NCI-H774 (cell line): ENCODE measurements at regions not wholly inside any gene's neighbourhood (a gene's known extent, or its start where the extent isn't known, plus 50 kb on each side); places are given as distances from the start of the nearest gene placed in this dataset.

ENCODE experiments used
- DNase-seq: peaks from one replicate; lab custom pipeline; 2025; lab: John Stamatoyannopoulos, UW

GRCh38 chr2:19138264-19138825 lies 220.1 kb downstream of the OSR1 start:
- no peak for DNase-seq

- no peak for DNase-seq
These were observed 221.0 kb downstream of the OSR1 start for GRCh38 chr2:19137433-19137832.

GRCh38 chr2:19132967-19133366 lies 225.5 kb downstream of the OSR1 start:
- no peak for DNase-seq

GRCh38 chr2:19131871-19132270 lies 226.6 kb downstream of the OSR1 start:
- DNase-seq: no peak

GRCh38 chr2:19128148-19128547 lies 230.3 kb downstream of the OSR1 start:
- no peak for DNase-seq

- no peak for DNase-seq
These were observed 230.8 kb downstream of the OSR1 start for GRCh38 chr2:19127616-19128015.

- no peak for DNase-seq
These were observed 232.3 kb downstream of the OSR1 start for GRCh38 chr2:19125901-19126680.

GRCh38 chr2:19124135-19124534 lies 234.3 kb downstream of the OSR1 start:
- DNase-seq: no peak

- DNase-seq: no peak
These were observed 234.9 kb downstream of the OSR1 start for GRCh38 chr2:19123556-19123955.

- no peak for DNase-seq
These were observed 236.2 kb downstream of the OSR1 start for GRCh38 chr2:19122220-19122619.

- no peak for DNase-seq
These were observed 237.3 kb downstream of the OSR1 start for GRCh38 chr2:19120941-19121750.

- no peak for DNase-seq
These were observed 238.2 kb downstream of the OSR1 start for GRCh38 chr2:19120181-19120580.

GRCh38 chr2:19119326-19120001 lies 239.0 kb downstream of the OSR1 start:
- no peak for DNase-seq

- no peak for DNase-seq
These were observed 241.5 kb downstream of the OSR1 start for GRCh38 chr2:19116918-19117317.

GRCh38 chr2:19114754-19115231 lies 243.6 kb downstream of the OSR1 start:
- DNase-seq: no peak

GRCh38 chr2:19114126-19114525 lies 244.3 kb downstream of the OSR1 start:
- no peak for DNase-seq

GRCh38 chr2:19111354-19111753 lies 247.1 kb downstream of the OSR1 start:
- DNase-seq: no peak

- no peak for DNase-seq
These were observed 248.9 kb downstream of the OSR1 start for GRCh38 chr2:19109518-19109917.

GRCh38 chr2:19106376-19106775 lies 252.0 kb downstream of the OSR1 start:
- no peak for DNase-seq

- DNase-seq: no peak
These were observed 253.9 kb downstream of the OSR1 start for GRCh38 chr2:19104503-19104902.

GRCh38 chr2:19102696-19103423 lies 255.6 kb downstream of the OSR1 start:
- no peak for DNase-seq

- no peak for DNase-seq
These were observed 256.5 kb downstream of the OSR1 start for GRCh38 chr2:19101968-19102367.
